Sigmoid colon (tissue), 6 donors: ENCODE measurements at regions not wholly inside any gene's neighbourhood (a gene's known extent, or its start where the extent isn't known, plus 50 kb on each side); places are given as distances from the start of the nearest gene placed in this dataset.
A peak's percentile ranks its signal among the peaks of the same experiment; 100 is the strongest.

Experiments
- DNase-seq: peaks from one replicate; pipeline ENCODE4 v3.0.0-alpha.2; 2019
- H3K27ac ChIP-seq, 4 donors: fragments of 200-600 bp; sonication (generic); one replicate each; pipeline ENCODE4 v1.5.1; 2016 to 2019; ENCODE audit warnings: mild to moderate bottlenecking in 1 of 4
- H3K27me3 ChIP-seq, 3 donors: fragments of 200-600 bp; sonication (generic); one replicate each; pipeline ENCODE4 v1.5.1; 2019; ENCODE audit warnings: mild to moderate bottlenecking in 1 of 3
- H3K36me3 ChIP-seq, 4 donors: fragments of 200-600 bp; sonication (generic); one replicate each; pipeline ENCODE4 v1.5.1; 2016 to 2019
- H3K4me1 ChIP-seq, 4 donors: fragments of 200-600 bp; sonication (generic); one replicate each; pipeline ENCODE4 v1.5.1; 2017 to 2019
- H3K4me3 ChIP-seq, 4 donors: fragments of 200-600 bp; sonication (generic); one replicate each; pipeline ENCODE4 v1.5.1; 2017 to 2019; ENCODE audit warnings: mild to moderate bottlenecking in 2 of 4, moderate library complexity in 1 of 4
- H3K9me3 ChIP-seq, 4 donors: fragments of 200-600 bp in 3 of 4; sonication (generic) in 3 of 4; one replicate each; pipeline versions ENCODE4 v1.5.1 to v1.6.1; 2013 to 2019
- CTCF ChIP-seq, 4 experiments: fragments of 450-650 bp in 3 of 4; fragments of 200-600 bp in 1 of 4; IDR thresholded peaks; one replicate each; pipeline ENCODE4 v1.5.1; 2016 to 2019; ENCODE audit warnings: antibody characterized with exemption in 4 of 4, mild to moderate bottlenecking in 3 of 4, moderate library complexity in 2 of 4
- EP300 ChIP-seq, 4 donors: sonication (generic); formaldehyde crosslinking; IDR thresholded peaks; one replicate each; pipeline ENCODE4 v1.6.1; 2017; ENCODE audit warnings: antibody characterized with exemption in 4 of 4
- POLR2A ChIP-seq, 2 donors: fragments of 450-650 bp; IDR thresholded peaks; one replicate each; pipeline ENCODE4 v1.6.1; 2016; ENCODE audit warnings: antibody characterized with exemption in 2 of 2, mild to moderate bottlenecking in 2 of 2, moderate library complexity in 2 of 2
- POLR2AphosphoS5 ChIP-seq, 4 donors: sonication (generic); formaldehyde crosslinking; IDR thresholded peaks; one replicate each; pipeline ENCODE4 v1.6.1; 2017; ENCODE audit warnings: antibody characterized with exemption in 4 of 4
- WGBS, 2 donors: extraction: QIAGEN DNeasy Blood & Tissue Kit; methylation state at CpG; one replicate each; pipeline ENCODE4 v1.1.7; 2013; 5-methylcytosine and 5-hydroxymethylcytosine counted together
- intact Hi-C: fragments of 100-400 bp; cut with DNase I; formaldehyde crosslinking; loops from one replicate; pipeline ENCODE4 v1.15.1; 2023
- donor health status: healthy with polysubstance abuse.
- donor health status: healthy.

GRCh38 chr10:81288544-81288943 lies 586.5 kb upstream of the NRG3 start:
- Histone ChIP-seq H3K4me1 (no peaks in the 10 kb centered on the region), H3K27me3 (no peaks in the 10 kb centered on the region), H3K27ac (no peak overlapping the region), H3K4me3 (no peak overlapping the region), H3K36me3 (no peaks in the 10 kb centered on the region), H3K9me3 (no peaks in the 10 kb centered on the region)
- no peak for DNase-seq
- intact Hi-C loops = no loop called here
- TF ChIP-seq EP300 (IDR thresholded peaks at IDR 0.05) (no peak), POLR2AphosphoS5 (IDR thresholded peaks at IDR 0.05) (no peak), CTCF (IDR thresholded peaks at IDR 0.05) (no peak), POLR2A (IDR thresholded peaks at IDR 0.05) (no peak)

GRCh38 chr10:81297292-81297691 lies 577.7 kb upstream of the NRG3 start:
- 90 to 91% methylated on average over 4 of the region's 4 CpGs for WGBS, 2 donors
- intact Hi-C loops = no loop called here

GRCh38 chr10:81303656-81304055 lies 571.3 kb upstream of the NRG3 start:
- intact Hi-C loops = no loop called here
- no peak for DNase-seq
- 69 to 78% methylated on average over 1 of the region's 1 CpG for WGBS, 2 donors
- Histone ChIP-seq H3K27me3 (no peaks in the 10 kb centered on the region), H3K36me3 (no peaks in the 10 kb centered on the region), H3K4me1 (no peaks in the 10 kb centered on the region), H3K27ac (no peak overlapping the region), H3K9me3 (peaks cover 0 to 3% (median 0%) of the 10 kb centered on the region in 4 donors), H3K4me3 (no peak overlapping the region)
- no peak for TF ChIP-seq EP300 (IDR thresholded peaks at IDR 0.05)
- TF ChIP-seq POLR2AphosphoS5 (IDR thresholded peaks at IDR 0.05) = no peak
- TF ChIP-seq POLR2A (IDR thresholded peaks at IDR 0.05) = no peak
- TF ChIP-seq CTCF (IDR thresholded peaks at IDR 0.05) = no peak

More at GRCh38 chr10:81297292-81297691, 577.7 kb upstream of the NRG3 start:
- H3K27me3 ChIP-seq = no peaks in the 10 kb centered on the region
- no peaks in the 10 kb centered on the region for H3K36me3 ChIP-seq
- TF ChIP-seq CTCF (IDR thresholded peaks at IDR 0.05) = no peak
- TF ChIP-seq POLR2AphosphoS5 (IDR thresholded peaks at IDR 0.05) = no peak
- no peak for TF ChIP-seq EP300 (IDR thresholded peaks at IDR 0.05)
- no peak for TF ChIP-seq POLR2A (IDR thresholded peaks at IDR 0.05)
- no peaks in the 10 kb centered on the region for H3K9me3 ChIP-seq
- no peak overlapping the region for H3K4me3 ChIP-seq
- H3K4me1 ChIP-seq = no peaks in the 10 kb centered on the region
- DNase-seq = no peak
- H3K27ac ChIP-seq = no peak overlapping the region

GRCh38 chr10:81306971-81307782 lies 567.8 kb upstream of the NRG3 start:
- H3K27ac ChIP-seq = no peak overlapping the region
- 71 to 76% methylated on average over 4 of the region's 4 CpGs for WGBS, 2 donors
- no peak overlapping the region for H3K4me3 ChIP-seq
- peak; percentile 24 for DNase-seq
- no peaks in the 10 kb centered on the region for H3K4me1 ChIP-seq
- TF ChIP-seq EP300 (IDR thresholded peaks at IDR 0.05) = no peak
- no peak for TF ChIP-seq CTCF (IDR thresholded peaks at IDR 0.05)
- no peak for TF ChIP-seq POLR2AphosphoS5 (IDR thresholded peaks at IDR 0.05)
- TF ChIP-seq POLR2A (IDR thresholded peaks at IDR 0.05) = no peak
- intact Hi-C loops = no loop called here
- H3K36me3 ChIP-seq = no peaks in the 10 kb centered on the region
- no peaks in the 10 kb centered on the region for H3K27me3 ChIP-seq
- peaks cover 0 to 10% (median 0%) of the 10 kb centered on the region in 4 donors for H3K9me3 ChIP-seq
